Stimulated activated naive CD4-positive, alpha-beta T cell treated with Interleukin-2 at 50 U/mL for 16 hours (primary cell): ENCODE measurements at regions not wholly inside any gene's neighbourhood (a gene's known extent, or its start where the extent isn't known, plus 50 kb on each side); places are given as distances from the start of the nearest gene placed in this dataset.

Experiments used
- DNase-seq: peaks from one replicate; lab custom pipeline; 2025; lab: John Stamatoyannopoulos, UW

DNA sequence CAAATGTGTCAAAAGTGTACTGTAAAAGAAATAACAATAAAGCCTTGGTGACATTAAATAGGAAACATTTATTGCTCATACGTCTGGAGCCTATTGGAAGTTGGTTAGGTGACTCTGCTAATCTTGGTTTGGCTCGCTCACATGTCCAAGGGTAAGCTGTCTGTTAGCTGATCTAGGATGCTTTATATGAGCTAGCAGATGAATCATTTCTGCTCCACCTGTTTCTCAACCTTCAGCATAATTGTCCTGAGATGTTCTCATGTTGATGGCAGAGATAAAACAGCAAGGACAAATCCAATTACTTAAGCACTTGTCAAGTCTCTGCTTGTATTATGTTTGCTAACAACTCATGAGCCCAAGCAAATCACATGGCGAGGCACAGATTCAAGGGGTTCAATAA, 56.0 kb upstream of the CD53 start:
- DNase-seq: no peak

- no peak for DNase-seq
These were observed 61.4 kb upstream of the CD53 start for GRCh38 chr1:110811529-110811928.

DNA sequence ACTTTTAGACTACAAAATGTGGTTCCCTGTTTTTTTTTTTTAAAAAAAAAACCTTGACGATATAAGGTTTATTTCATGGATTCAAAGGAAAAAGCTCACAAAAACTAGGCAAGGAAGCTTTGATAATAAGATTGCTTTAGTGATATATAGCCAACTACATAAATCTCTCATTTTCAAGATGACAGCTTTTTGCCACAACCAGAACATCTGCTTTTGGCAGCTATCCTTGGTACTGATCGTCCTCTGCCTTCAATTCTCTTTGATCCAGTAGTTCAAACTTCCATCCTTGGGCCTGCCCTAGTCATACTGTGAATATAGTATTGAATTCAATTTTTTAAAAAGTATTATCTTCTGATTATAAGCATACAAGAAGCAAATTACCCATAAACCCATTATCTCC, 72.9 kb upstream of the CD53 start:
- no peak for DNase-seq

- DNase-seq: no peak
These were observed 74.2 kb upstream of the CD53 start for GRCh38 chr1:110798691-110799256.

- no peak for DNase-seq
These were observed 84.3 kb upstream of the CD53 start for GRCh38 chr1:110788673-110789072.

- DNase-seq: peak; percentile 3
These were observed 85.4 kb upstream of the CD53 start for GRCh38 chr1:110787328-110788071.

DNA sequence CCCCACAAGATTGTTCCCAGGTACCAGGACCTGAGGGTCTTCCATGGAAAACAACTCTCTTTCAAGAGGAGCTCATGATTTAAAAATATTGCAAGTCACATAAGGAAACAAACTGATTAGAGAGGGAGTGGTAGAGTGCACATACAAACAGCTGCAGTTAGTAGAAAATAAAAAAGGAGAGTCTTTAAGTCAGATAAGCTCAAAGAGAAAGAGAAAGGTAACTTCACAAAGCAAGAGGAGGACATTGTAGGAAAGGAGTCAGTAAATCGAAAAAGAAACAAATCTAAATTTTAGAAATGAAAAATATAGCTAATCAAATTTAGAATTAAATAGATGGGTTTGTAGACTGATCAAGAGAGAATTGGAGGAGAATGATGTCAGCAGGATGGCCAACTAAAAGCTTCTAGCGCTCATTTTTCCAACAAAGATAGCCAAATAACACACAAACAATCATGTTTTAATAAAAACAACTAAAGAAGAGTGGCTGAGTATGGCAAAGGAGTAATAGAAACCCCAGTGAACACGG, 86.1 kb upstream of the CD53 start:
- no peak for DNase-seq

GRCh38 chr1:110785612-110786011, 87.3 kb upstream of the CD53 start:
- DNase-seq: no peak

- no peak for DNase-seq
These were observed 87.9 kb upstream of the CD53 start for GRCh38 chr1:110785055-110785454.

DNA sequence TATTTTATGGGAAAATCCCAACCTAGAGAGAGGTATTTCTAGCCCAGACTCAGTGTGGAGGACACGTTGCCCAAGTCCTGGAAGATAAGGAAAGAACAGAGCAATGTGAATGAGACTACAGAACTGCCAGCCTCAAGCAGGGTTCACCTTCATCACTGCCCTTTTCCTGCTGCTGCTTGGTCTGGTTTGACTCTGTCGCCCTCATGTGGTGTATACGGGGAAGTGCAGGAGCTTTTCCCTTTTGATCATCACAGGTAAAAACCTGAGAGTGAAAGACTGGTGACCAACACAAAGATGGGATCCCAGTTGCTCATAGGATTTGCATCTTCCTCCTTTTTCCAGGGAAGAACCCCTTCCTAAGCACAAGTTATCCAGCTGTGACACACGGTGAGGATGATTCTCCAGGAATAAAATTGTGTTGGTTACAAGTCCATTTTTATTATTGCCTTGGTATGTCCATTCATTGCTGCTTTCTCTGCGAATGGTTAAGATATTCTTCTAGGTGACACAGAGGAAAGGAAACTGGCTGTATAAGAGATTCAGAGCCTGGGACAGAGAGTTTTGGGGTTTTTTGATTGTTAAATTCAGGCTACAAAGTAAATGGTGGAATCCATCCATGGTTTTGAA, 89.5 kb upstream of the CD53 start:
- DNase-seq: peak; percentile 29

DNA sequence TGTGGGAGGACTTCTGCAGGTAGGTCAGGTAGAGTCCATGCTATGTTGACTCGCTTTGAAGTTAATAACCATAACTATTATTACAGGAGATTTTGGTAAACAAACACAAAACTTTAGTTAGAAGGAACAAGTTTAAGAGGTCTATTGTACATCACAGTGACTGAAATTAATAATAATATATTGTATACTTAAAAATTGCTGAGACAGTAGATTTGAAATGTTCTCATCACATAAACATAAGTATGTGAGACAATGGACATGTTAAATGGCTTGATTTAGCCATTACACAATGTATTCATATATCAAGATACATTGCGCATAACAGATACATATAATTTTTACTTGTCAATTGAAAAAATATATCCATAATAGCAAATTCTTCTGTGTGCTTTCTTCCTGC, 91.4 kb upstream of the CD53 start:
- DNase-seq: no peak

DNA sequence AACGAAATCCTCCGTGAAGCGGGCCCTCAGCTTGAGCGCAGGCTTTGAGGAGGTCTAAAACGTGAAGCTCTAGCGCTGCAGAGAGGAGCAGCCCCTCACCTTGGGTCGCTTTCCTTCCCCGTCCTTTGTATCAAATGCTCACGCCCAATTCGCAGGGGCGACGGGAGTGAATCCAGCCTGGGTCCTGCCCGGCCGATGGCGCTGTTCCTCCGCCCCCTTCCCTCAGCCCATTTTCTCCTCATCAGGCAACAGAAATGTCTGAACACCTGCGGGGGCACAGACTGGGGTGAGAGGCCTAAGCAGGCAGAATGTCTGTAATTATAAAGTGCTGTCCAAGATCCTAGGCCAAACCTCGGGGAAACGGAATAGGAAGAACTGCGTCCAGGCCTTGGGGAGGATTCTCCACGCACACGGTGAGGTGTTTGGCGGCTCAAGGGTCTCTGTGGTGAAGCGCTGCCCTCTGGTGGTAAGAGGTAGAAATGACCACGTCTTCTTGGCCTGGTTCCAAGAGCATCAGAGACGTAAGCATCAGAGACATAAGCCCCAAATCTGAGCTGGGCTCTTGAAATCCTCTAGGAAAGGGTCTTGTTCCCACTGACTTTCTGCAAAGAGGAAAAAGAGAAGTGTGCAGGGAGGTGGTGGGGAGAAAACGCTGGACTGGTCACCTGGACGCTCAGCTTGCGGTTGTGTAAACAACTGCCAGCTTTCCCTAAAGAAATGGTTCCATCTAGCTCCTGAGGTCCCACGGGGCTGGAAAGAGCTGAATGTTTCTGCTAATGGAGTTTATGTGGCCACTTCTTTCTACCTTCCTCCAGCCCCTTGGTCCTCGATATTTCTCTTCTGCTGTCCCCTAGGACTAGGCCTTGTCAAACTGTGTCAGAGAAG, 92.1 kb upstream of the CD53 start:
- peak; percentile 49 for DNase-seq

DNA sequence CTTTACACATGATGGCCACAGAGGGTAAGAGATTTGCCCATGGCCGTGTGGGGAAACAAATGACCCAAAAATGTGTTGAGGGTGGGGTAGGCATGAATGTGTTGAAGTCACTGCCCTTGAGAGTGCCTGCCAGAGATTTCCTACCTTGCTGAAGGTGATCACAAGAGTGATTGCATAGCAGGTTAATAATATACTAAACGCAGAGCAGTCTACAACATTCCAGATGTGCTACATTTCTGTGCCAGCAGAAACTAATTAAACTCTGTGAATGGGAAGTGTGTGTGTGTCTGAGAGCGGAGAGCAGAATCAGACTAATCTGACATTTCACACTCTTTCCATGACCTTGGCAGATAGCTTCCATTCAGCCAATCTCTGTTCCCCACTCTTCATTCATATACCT, 93.3 kb upstream of the CD53 start:
- no peak for DNase-seq

- DNase-seq: no peak
These were observed 94.1 kb upstream of the CD53 start for GRCh38 chr1:110778821-110779220.

DNA sequence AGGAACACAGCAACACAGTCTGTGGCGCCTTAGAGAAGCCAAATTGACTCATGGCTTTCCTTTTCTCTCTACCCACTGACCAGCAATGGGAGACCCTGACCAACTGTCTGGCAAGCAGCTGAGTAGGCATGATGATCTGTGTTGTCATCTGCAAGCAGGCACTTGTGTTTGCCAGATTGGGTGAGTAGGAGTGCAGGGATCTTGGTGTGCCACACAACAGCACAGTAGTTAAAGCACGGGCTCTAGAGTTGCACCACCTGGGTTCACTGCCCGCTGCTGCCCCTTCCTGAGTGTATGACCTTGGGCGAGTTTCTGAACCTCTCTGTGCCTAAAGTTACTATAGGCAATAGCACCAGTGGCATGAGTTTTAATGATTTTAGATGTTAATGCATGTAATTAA, 95.7 kb upstream of the CD53 start:
- DNase-seq: no peak

GRCh38 chr1:110774398-110774797, 98.5 kb upstream of the CD53 start:
- no peak for DNase-seq

GRCh38 chr1:110773813-110774212, 99.1 kb upstream of the KCNA3 start:
- DNase-seq: no peak

DNA sequence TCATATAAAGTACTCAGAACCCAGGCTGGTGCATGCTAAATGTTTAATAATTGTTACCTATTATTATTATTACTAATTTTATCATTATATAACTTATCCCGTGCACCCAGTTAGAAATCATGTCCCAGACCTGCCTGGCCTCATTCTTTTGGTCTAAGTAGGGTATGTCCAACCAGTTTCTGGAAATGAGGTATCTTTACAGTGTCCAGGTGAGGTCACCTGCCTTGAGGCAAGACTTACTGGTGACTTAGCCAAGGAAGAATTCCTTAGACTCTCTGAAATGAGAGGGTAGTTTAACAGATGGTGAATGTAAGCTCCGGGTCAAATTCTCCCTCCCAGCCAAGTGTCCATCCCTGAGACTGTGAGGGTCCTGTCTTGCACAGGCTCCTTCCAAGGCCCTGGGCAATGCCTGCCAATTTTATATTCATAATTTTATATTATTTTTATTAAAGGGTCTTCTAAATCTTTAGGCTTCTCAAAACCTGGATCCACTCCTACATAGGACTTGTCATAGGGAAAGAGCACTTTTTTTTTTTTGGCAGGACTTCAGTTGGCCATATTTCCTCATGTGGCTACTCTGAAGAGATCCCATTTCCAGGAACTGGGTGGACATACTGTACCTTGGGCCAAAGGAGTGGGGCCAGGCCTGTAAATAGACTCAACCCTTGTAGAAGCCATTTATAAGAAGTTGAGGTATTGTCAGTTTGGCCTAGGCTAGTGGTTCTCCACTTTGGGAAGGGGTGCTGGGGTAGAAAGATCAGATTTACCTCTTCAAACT, 96.7 kb upstream of the KCNA3 start:
- no peak for DNase-seq

- DNase-seq: no peak
These were observed 96.1 kb upstream of the KCNA3 start for GRCh38 chr1:110770832-110771231.

DNA sequence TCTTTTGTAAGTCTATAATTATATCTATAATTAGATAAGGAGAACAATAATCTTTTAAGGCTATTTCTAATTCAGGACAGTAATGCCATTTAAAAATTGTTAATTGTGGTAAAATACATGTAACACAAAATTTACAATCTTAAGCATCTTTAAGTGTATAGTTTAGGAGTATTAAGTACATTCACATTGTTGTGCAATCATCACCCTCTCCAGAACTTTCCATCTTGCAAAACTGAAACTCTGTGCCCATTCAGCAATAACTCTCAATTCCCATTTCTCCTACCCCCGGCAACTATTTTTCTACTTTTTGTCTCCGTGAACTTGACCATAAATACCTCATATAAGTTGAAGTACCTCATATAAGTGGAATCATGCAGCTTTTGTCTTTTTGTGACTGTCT, 93.9 kb upstream of the KCNA3 start:
- DNase-seq: no peak

DNA sequence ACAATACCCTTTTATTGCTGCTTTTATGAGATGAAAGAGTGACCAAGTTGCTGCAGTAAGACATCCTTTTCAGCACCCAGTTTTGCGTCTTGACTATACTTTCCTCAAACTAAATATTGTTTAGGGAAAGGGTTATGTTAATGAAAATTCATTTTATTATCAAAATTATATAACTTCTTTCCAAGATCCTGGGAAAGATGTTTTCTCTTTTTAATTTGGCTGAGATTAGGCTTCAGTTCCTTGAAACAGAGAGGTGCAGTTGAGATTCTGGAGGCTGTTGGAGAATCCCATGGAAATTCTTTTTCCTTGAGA, 91.6 kb upstream of the KCNA3 start:
- DNase-seq: no peak
